Prostate gland (tissue), 2 donors: ENCODE measurements at regions not wholly inside any gene's neighbourhood (a gene's known extent, or its start where the extent isn't known, plus 50 kb on each side); places are given as distances from the start of the nearest gene placed in this dataset.

Experiments
- POLR2A ChIP-seq: fragments of 450-650 bp; IDR thresholded peaks from one replicate; pipeline ENCODE4 v1.6.1; 2016; ENCODE audit warnings: antibody characterized with exemption, mild to moderate bottlenecking
- POLR2AphosphoS5 ChIP-seq: sonication (generic); formaldehyde crosslinking; IDR thresholded peaks from one replicate; pipeline ENCODE4 v1.6.1; 2017; ENCODE audit warnings: antibody characterized with exemption
- TF ChIP-seq, protein P1 (sequence below), 4 experiments: fragments of 200-600 bp in 2 of 4; fragments of 450-650 bp in 2 of 4; sonication (generic) in 2 of 4; IDR thresholded peaks; 1 replicate in 3 of 4; 2 replicates in 1 of 4; pipeline ENCODE4 v1.5.1; 2016 to 2019; ENCODE audit warnings: antibody characterized with exemption in 4 of 4, mild to moderate bottlenecking in 2 of 4, moderate library complexity in 2 of 4

DNA sequence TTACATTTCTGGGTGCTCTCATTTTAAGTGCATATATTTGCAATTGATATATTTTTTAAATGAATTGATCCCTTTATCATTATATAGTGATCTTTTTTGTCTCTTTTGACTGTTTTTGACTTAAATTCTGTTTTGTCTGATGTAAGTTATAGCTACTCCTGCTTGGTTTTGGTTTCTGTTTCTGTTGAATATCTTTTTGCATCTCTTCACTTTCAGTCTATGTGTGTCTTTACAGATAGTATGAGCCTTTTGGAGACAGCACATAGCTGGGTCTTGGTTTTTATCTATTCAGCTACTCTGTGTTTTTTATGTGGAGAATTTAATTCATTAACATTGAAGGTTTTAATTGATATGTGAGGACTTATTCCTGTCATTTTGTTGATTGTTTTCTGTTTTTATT is 311.3 kb downstream of the SPATA31D1 start:
- TF ChIP-seq POLR2A, result no peak
- TF ChIP-seq, protein P1, sequence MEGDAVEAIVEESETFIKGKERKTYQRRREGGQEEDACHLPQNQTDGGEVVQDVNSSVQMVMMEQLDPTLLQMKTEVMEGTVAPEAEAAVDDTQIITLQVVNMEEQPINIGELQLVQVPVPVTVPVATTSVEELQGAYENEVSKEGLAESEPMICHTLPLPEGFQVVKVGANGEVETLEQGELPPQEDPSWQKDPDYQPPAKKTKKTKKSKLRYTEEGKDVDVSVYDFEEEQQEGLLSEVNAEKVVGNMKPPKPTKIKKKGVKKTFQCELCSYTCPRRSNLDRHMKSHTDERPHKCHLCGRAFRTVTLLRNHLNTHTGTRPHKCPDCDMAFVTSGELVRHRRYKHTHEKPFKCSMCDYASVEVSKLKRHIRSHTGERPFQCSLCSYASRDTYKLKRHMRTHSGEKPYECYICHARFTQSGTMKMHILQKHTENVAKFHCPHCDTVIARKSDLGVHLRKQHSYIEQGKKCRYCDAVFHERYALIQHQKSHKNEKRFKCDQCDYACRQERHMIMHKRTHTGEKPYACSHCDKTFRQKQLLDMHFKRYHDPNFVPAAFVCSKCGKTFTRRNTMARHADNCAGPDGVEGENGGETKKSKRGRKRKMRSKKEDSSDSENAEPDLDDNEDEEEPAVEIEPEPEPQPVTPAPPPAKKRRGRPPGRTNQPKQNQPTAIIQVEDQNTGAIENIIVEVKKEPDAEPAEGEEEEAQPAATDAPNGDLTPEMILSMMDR (IDR thresholded peaks at IDR 0.05), result no peak
- TF ChIP-seq POLR2AphosphoS5, result no peak
